ENCODE measurements at regions not wholly inside any gene's neighbourhood (a gene's known extent, or its start where the extent isn't known, plus 50 kb on each side); places are given as distances from the start of the nearest gene placed in this dataset.

- Mint-ChIP-seq H3K36me3 (ENCODE audit: unreplicated experiment) (no peaks in the 10 kb centered on the region), H3K4me1 (ENCODE audit: low read depth, unreplicated experiment) (peaks cover 7% of the 10 kb centered on the region), H3K27ac (ENCODE audit: unreplicated experiment) (no peak overlapping the region), H3K27me3 (ENCODE audit: unreplicated experiment) (peaks cover 5% of the 10 kb centered on the region), H3K9me3 (ENCODE audit: unreplicated experiment) (peaks cover 3% of the 10 kb centered on the region), H3K4me3 (ENCODE audit: unreplicated experiment) (no peak overlapping the region)
- no peak for DNase-seq
- no peak for TF ChIP-seq CTCF (IDR thresholded peaks at IDR 0.05; ENCODE audit: partially characterized antibody, unreplicated experiment)
These were observed 59.4 kb upstream of the LAPTM4A start for GRCh38 chr2:20110876-20111275.

GRCh38 chr2:20110383-20110782, 59.0 kb upstream of the LAPTM4A start:
- Mint-ChIP-seq H3K9me3 (ENCODE audit: unreplicated experiment) (peaks cover 7% of the 10 kb centered on the region), H3K4me1 (ENCODE audit: low read depth, unreplicated experiment) (peaks cover 7% of the 10 kb centered on the region), H3K27ac (ENCODE audit: unreplicated experiment) (no peak overlapping the region), H3K27me3 (ENCODE audit: unreplicated experiment) (peaks cover 5% of the 10 kb centered on the region), H3K4me3 (ENCODE audit: unreplicated experiment) (no peak overlapping the region), H3K36me3 (ENCODE audit: unreplicated experiment) (no peaks in the 10 kb centered on the region)
- DNase-seq: no peak
- no peak for TF ChIP-seq CTCF (IDR thresholded peaks at IDR 0.05; ENCODE audit: partially characterized antibody, unreplicated experiment)

GRCh38 chr2:20108655-20109396, 57.4 kb upstream of the LAPTM4A start:
- Mint-ChIP-seq H3K27ac (ENCODE audit: unreplicated experiment) (no peak overlapping the region), H3K36me3 (ENCODE audit: unreplicated experiment) (no peaks in the 10 kb centered on the region), H3K27me3 (ENCODE audit: unreplicated experiment) (peaks cover 5% of the 10 kb centered on the region)

GRCh38 chr2:20107776-20108175, 56.3 kb upstream of the LAPTM4A start:
- peaks cover 4% of the 10 kb centered on the region for H3K27me3 Mint-ChIP-seq (ENCODE audit: unreplicated experiment)
- peaks cover 4% of the 10 kb centered on the region for H3K9me3 Mint-ChIP-seq (ENCODE audit: unreplicated experiment)
- peaks cover 7% of the 10 kb centered on the region for H3K4me1 Mint-ChIP-seq (ENCODE audit: low read depth, unreplicated experiment)
- no peak overlapping the region for H3K4me3 Mint-ChIP-seq (ENCODE audit: unreplicated experiment)
- no peak overlapping the region for H3K27ac Mint-ChIP-seq (ENCODE audit: unreplicated experiment)
- TF ChIP-seq CTCF (IDR thresholded peaks at IDR 0.05; ENCODE audit: partially characterized antibody, unreplicated experiment): no peak
- H3K36me3 Mint-ChIP-seq (ENCODE audit: unreplicated experiment): no peaks in the 10 kb centered on the region
- no peak for DNase-seq

More at GRCh38 chr2:20108655-20109396, 57.4 kb upstream of the LAPTM4A start:
- H3K4me1 Mint-ChIP-seq (ENCODE audit: low read depth, unreplicated experiment): peaks cover 7% of the 10 kb centered on the region
- no peak for TF ChIP-seq CTCF (IDR thresholded peaks at IDR 0.05; ENCODE audit: partially characterized antibody, unreplicated experiment)
- no peak overlapping the region for H3K4me3 Mint-ChIP-seq (ENCODE audit: unreplicated experiment)
- peaks cover 4% of the 10 kb centered on the region for H3K9me3 Mint-ChIP-seq (ENCODE audit: unreplicated experiment)
- DNase-seq: no peak

GRCh38 chr2:20107352-20107751, 55.9 kb upstream of the LAPTM4A start:
- no peak for TF ChIP-seq CTCF (IDR thresholded peaks at IDR 0.05; ENCODE audit: partially characterized antibody, unreplicated experiment)
- H3K4me1 Mint-ChIP-seq (ENCODE audit: low read depth, unreplicated experiment): peaks cover 7% of the 10 kb centered on the region
- peaks cover 4% of the 10 kb centered on the region for H3K9me3 Mint-ChIP-seq (ENCODE audit: unreplicated experiment)
- no peak overlapping the region for H3K27ac Mint-ChIP-seq (ENCODE audit: unreplicated experiment)
- no peak for DNase-seq
- no peak overlapping the region for H3K4me3 Mint-ChIP-seq (ENCODE audit: unreplicated experiment)
- H3K36me3 Mint-ChIP-seq (ENCODE audit: unreplicated experiment): no peaks in the 10 kb centered on the region
- peaks cover 4% of the 10 kb centered on the region for H3K27me3 Mint-ChIP-seq (ENCODE audit: unreplicated experiment)

Measured in glutamatergic neuron (in vitro differentiated cells).